SKM-1 treated with dmso at 0.1 percent for 144 hours (cell line): ENCODE measurements at regions not wholly inside any gene's neighbourhood (a gene's known extent, or its start where the extent isn't known, plus 50 kb on each side); places are given as distances from the start of the nearest gene placed in this dataset.
"Not testable (repeated sequence)": the region's sequence is repeated elsewhere in the genome, so short reads cannot be mapped to it uniquely, and the experiment has no call there.

ENCODE experiments used
- DNase-seq: peaks from one replicate; lab custom pipeline; 2025; ENCODE audit not compliant: unreplicated experiment; lab: John Stamatoyannopoulos, UW

DNA sequence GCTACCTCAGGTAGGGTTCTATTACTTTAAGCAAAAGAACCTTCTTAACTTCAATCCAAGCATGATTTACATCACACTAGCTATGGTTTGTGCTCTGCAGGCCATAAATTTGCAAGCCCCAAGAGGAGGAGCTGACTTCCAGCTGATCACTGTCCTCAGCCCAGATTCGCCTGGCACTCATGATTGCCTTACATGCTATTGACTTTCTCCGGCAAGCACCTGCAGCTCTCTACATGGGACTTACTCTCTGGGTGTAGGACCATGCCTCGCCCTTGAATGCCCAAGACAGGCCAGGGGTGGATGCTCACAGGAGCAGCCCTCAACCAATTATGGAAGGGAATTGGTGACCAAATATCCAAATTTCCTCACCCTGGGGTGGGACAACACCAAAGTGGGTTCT, 99.8 kb downstream of the ESM1 start:
- no peak for DNase-seq

DNA sequence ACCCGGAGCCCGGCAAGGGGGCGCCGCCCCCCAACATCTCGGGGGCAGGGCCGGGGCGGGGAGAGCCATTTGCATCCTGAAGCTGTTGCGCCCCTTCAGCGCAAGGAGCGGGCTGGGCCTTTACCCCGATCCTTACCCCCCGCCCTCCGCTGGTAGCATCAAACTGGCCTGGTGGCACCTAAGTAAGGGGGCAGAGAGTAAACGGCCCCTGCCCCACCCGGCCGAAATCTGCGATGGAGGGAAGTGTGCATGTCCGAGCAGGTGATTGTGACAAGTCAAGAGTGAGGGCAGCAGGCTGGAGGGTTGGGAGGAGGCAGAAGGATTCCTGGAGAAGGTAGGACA, 101.2 kb downstream of the ESM1 start:
- DNase-seq, result no peak

DNA sequence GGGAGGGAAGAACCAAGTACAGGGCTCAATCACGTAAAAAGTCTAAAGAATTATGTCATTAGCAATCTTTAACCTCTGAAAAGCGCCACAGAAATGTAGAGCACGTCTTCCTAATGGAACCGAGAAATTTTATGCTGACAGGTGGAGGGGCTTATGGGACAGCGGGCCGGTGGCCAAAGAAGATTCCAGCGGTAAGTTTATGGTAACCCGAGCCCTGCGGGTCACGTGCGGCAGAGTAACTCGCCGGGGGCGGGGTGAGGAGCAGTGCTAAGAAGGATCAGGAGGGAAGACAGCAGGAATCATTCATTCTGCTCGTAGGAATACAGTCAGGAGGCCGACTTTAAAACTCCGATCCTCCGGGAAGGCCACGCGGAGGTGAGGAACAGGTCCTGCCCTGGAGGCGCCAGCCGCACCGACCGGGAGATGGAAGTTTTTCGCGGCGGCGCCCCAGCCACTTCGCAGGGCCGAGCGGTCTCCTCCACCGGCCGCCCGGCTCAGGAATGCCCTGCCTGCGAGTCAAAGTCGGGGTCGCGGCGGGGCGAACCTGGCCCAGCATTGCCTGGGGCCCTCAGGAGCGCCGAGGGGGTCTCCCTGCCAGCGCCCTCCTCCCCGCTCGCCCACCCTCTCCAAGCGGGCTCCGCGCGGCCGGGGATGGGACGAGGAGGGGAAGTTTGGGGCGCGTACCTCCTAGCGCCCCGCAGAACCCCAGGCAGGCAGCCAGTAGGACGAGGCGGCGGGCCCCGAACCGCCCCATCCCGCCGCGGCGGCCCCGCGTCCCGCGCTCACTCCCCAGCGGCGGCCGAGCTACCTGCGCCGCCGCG, 101.8 kb downstream of the ESM1 start:
- no peak for DNase-seq

DNA sequence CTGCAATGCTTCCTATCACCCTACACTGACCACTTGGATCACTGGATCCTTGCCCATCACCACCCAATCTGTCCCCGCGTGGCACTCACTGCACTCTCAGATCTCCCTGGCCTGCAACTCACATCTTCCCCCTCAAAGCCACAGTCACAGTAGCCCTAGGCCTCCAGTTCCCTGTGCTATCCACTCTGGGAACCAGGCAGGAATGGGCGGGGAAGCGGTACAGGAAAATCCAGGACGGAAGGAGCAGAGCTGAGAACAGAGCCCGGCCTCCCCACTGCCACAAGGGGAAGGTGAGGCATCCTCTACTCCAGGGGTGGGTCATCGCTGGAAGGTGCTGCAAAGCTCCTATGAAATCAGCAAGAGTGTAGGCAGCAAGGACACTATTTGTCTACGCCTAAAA, 102.6 kb downstream of the ESM1 start:
- no peak for DNase-seq

DNA sequence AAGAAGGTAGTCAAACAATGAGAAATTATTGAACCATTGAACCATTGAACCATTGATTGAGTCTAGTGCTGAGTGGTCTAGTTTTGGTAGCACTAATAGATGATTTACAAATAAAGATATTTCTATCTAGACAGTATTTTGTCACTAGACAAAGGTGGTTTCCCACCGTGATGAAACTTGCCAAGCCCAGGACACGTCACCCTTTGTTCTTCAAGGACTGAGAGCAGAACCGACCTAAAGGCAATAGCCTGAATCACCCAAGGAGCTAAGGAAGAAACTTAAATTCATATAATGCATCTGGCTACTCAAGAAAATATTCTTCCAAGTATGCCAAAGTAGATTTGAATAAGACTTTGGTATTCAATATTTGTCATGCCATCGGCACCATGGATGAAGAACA, 103.3 kb downstream of the ESM1 start:
- no peak for DNase-seq

DNA sequence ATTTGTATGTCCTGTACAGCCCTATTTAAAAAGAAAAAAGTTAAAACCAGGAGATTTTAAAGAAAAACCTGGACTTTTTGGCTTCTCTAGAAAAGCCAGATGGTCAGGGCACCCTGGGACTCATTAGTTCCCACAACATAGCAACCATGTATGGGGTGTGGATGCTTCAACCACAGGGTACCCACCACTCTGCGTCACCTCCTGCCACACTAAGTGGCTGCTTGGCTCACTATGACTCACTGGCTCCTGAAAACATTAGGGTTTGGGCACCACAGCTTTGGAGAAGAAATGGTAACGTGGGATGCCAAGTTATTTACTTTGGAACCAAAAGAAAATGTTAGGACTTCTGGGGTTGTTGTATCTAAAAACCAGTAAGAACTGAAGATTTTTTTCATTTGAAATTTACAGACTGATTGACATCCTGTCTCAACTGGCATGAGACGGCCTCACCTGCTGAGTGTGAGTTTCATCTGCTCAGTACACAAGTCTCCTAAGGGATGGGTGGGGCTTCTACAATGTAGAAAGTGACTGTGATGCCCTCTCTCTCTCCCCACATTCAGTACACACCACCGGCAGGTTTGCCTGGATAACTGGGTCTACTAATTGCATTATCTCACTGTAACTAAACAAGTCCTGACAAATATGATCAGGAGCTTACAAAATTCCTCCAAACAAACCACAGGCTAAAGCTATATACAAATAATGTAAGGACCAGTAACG, 103.9 kb downstream of the ESM1 start:
- no peak for DNase-seq

DNA sequence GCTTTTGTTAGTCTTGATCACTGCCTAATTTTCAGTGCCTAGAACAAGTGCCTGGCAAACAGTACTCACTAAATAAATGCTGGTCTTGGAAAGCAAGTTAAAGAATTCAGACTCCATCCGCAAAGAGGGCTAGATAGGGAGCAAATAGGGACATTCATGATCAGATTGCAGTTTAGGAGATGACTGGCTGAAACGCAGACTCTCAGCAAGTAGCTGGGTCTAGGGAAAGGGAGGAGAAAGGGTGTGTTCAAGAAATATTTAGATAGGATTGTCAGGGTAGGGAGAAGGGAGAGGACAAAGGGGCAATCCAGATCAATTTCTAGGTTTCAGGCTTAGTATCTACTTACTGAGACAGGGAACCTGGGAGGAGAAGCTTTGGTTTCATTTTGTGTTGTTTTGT, 108.4 kb downstream of the ESM1 start:
- DNase-seq, result no peak

DNA sequence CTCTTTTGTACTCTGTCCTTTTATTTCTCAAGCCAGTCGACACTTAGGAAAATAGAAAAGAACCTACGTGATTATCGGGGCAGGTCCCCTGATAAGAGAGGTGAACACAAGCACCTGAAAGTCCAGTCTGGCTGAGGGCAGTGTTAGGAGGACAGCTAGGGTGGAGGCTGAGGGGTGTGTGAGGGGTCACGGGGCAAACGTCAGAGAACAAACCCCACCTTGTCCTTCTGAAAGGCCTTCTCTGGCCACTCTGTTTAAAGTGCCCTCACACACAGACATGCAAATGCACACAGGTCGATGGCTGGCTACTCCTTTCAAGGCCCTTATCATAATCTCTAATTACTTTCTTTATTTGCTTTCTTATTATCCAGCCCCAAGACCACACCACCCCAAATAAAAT, 108.8 kb downstream of the ESM1 start:
- no peak for DNase-seq

DNA sequence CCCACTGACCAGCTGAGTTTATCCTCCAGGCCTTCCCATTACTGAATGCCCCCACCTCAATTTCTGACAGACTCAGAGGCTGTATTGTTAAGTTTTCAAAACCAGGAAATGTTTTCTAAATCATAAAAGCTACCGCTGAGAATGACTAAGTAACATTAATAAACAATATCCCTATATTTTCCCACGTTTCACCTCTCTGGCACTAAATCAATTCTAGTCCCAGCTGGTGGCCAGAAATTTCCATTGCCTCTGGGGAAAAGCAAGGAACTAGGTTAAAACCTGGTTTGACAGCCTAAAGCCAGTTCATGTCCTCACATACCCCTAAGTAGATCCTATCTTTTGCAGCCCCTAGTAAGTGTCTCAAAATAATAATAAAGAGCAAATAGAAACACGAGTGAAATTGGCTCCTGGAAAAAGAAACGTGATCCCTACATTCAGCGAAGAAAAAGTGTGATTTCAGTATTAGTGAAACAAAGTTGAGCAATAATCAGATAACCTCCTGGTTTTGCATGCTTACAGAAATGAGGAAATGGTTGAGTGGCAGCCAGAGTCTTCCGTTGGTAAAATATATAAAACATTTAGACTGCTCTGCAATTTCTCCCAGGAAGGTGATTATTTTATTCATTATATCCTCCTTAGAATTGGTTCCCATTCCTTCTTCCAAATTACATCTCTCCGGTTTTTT, 110.9 kb downstream of the ESM1 start:
- peak; percentile 53 for DNase-seq

DNA sequence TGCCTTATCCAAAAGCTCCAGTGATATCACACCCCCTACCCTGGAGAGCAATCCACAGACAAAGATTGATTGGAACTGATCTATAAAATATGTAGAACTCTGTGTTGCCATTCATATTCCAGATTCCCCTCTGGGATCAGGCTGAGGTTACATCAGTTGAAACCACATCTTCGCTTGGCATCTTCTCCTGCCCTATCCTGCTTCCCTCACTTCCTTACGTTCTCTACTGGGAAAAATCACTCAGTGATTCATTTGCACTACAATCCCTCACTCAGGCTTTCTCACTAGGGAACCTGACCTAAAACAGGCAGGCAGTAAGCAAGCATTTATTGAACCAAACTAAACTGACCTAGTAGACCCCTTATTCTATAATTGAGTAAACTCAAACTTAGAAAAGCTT, 111.7 kb downstream of the ESM1 start:
- no peak for DNase-seq

DNA sequence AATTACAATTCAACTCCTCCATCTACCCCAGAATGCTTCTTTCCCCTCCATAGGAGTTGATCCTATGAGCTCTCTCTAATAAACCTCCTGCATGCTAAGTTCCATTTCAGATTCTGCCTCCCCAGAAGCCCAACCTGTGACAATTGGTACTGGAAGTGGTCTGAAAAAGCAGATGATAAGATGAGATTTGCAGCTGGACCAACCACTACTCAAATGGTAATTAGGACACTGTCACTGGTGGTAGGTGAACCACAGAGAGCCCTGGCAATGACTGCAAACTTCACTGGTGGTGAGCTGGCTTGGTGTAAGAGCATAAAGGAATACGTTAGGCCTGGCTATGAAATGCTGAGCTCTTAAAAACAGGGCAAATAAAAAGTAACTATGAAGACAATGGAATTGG, 112.6 kb downstream of the ESM1 start:
- DNase-seq, result no peak

DNA sequence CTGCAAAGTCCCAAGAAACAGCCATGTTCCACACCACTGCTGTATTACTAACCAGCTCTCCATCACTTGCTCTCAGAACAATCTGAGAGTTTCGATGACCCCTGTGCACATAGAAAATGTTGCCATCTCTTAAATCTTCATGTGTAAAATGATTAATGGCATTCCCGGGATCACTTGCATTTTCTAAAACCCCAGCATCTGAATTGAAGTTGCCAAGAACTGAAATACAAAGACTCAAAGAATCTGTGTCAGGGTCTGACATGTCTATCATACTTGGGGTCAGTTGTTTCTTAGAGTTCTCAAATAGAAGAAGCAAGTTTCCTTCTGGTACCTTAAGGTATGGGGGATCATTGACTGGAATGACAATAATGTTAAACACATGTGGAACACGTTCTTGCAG, 115.1 kb downstream of the ESM1 start:
- DNase-seq, result no peak

DNA sequence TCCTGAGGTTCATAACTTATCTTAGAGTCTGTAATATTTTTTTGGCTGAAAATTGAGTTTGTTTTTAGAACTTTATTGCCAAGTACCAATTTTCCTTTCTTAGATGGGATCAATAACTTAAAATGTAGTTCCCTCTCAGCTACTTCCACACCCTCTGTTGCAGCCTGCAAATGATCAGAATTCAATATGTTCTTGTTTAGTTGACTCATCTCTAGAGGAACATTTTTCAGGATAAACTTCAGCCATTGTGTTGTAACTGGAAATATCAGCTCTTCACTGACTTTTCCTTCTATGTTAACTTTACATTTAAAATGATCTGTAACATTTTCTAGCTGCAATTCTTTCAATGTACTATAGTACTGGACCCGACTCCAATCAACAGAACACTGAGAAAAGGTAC, 115.7 kb downstream of the ESM1 start:
- DNase-seq, result no peak

DNA sequence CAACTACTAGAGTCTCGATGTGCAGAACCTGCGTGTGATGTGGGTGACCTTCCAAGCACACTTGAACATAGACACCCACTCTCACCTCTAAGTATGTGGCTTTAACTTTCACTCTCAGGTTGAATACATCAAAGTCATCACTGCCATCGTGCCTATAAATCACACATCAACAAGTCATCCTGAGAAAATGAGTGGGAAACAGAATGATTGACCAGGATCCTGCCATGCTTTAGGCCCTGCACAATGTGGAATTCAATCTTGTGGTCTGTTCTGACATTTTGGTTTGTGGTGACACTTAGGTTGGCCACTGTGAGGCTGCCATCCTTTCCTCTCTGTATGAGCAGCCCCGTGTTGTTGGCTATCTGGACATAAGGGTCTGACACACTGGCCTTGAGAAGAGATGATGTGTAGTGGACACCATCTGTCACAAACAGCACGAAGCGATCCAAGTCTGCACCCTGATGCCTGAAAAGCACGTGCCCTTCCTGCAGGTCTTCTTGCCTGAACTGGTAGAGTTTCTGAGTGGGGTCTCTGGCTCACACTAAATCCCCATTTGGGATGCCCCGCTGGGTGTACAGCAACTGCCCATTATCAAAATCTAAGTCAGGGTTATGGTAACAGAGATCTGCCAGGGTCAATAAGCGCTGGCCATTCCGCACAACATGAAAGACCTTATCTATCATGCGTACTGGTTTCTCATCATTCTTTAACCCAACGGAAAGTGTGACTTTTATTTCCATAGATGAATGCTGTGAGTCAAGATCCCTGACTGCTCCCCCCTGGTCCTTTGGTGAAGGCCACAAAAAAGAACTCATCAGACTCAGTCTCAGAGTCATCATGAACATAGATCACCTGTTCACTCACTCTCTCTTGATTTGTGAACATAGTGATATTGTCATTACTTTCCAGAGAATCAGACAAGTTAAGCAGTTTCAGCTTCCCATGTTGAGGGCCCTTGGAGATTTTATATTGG, 116.6 kb downstream of the ESM1 start:
- no peak for DNase-seq

DNA sequence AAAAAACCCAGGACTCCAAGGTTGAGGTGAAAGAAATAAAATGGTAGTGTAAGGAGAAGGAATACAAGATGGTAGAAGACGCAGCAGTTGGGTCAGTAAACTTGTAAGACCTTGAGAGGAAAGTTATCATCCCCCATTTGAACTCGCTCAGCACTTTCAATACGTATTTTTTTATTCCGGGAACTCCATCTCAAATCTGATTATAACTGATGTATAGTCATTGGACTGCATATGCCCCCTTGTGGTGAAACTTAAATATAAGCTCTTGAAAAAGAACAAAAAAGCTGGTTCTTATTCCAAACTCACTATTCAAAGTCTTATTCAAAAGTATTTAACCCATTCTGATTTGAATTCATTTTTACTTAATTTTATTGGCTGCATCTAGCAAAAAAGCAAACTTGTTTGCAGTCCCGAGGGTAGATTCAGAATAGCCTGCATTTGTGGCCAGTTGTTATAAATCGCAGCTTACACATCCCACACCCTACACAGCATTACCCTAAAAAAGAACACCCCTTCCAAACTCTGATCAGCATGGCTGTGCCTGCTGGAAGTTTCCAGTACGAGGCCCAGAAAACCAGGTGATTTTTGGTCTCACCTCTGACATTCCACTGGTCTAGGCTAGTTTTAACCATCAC, 118.0 kb downstream of the ESM1 start:
- DNase-seq, result peak; percentile 55

DNA sequence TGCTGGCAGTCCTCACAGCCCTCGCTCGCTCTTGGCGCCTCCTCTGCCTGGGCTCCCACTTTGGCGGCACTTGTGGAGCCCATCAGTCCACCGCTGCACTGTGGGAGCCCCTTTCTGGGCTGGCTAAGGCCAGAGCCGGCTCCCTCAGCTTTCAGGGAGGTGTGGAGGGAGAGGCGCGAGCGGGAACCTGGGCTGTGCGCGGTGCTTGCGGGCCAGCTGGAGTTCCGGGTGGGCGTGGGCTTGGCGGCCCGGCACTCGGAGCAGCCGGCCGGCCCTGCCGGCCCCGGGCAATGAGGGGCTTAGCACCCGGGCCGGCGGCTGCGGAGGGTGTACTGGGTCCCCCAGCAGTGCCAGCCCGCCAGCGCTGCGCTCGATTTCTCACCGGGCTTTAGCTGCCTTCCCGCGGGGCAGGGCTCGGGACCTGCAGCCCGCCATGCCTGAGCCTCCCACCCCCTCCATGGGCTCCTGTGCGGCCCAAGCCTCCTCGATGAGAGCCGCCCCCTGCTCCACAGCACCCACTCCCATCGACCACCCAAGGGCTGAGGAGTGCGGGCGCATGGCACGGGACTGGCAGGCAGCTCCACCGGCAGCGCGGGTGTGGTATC, 120.4 kb downstream of the ESM1 start:
- DNase-seq, result not testable (repeated sequence)

DNA sequence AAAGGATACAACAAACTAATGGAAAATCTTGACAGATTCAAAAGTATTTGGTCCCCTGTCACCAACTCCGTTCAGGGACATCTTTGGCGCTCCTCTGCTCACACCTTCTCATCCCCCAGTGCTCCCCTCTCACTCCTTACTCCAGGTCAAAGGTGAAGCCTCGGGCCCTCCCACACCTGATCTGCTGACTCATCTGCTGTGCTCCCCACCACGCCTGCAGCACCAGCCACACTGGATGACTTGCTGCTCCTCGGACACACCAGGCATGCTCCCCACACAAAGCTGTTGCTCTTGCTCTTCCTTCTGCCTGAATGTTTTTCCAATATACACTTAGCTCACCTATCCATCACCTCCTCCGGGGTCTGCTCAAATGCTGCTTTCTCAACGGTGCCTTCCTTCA, 123.4 kb downstream of the ESM1 start:
- DNase-seq, result no peak

DNA sequence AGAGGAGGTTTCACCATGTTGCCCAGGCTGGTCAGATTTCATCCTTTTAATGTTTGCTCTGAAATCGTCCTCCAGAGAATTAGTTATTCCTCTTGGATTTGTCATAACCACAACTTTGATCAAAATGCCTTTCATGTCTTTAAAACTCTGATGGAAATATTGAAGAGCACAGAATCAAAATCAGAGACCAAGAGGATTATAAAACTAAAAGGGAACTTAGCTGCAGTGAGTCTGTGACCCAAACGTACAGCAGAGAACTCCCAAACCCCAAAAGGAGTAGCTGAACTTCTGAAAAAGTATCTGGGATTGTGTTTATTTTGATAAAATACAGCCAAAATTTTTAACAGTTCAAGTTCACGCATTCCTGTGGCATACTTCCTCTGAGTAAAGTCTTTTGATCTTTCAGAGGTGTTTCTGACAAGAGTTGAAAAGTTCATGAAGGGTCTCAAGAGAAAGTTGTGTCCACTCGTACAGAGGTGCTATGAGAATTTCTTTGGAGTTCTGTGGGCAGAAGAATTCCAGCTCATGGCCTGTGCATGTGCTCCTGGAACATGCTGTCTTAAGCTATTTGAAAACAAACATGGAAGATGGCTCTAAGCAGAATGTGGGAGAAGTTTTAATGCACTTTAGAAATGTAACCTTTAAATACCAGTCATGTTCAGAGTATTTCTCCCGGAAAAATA, 124.0 kb downstream of the ESM1 start:
- no peak for DNase-seq

DNA sequence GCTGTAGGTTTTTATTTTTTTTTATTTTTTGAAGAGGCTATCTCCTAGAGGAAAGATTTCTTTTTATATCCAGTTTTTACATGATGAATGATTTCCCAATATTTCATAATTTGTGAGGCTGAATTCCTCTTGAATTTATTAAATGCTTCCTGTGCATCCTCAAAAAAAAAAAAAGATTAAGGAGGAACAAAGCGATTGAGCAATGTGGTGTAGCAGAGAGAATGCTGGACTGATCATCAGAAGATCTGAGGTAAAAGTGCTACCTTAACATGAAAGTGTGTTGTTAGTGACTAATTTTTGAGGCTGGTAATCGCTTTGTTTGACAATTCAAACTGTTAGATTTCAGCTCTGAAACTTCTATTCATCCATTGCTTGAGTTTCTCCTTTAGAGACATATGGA, 125.1 kb downstream of the ESM1 start:
- DNase-seq, result no peak

DNA sequence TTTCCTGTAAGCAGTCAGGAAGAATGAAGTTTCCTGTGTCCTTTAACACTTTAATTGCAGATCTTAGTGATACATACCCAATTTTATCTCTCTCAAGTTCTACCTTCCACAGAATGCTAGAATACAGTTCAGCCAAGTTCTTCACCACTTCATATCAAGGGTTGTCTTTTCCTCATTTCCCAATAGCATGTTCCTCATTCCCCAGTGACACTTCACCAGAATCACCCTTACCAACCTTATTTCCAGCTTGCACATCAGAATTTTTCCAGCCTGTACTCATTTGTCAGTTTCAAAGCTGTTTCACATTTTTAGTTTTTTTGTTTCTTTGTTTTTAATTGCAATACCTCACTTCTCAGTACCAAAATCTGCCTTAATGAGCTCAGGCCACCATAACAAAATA, 126.1 kb downstream of the ESM1 start:
- DNase-seq, result peak; percentile 37
